Colon (tissue), 2 donors: ENCODE measurements at regions not wholly inside any gene's neighbourhood (a gene's known extent, or its start where the extent isn't known, plus 50 kb on each side); places are given as distances from the start of the nearest gene placed in this dataset.

ENCODE experiments used
- FAIRE-seq: peaks from 2 replicates; lab custom pipeline; 2012; peaks lifted over from hg19 to GRCh38; lab: Jason Lieb, UNC
- donor health status: control.
- donor health status: control.

- no peak for FAIRE-seq
Observed at GRCh38 chr21:28342212-28342810, 650.4 kb downstream of the LTN1 start.

- no peak for FAIRE-seq
Observed at GRCh38 chr21:28339403-28339802, 653.3 kb downstream of the LTN1 start.

- FAIRE-seq, result no peak
Observed at GRCh38 chr21:28338701-28339305, 653.9 kb downstream of the LTN1 start.

- no peak for FAIRE-seq
Observed at GRCh38 chr21:28337315-28337714, 655.4 kb downstream of the LTN1 start.

- no peak for FAIRE-seq
Observed at GRCh38 chr21:28336314-28336713, 656.4 kb downstream of the LTN1 start.

GRCh38 chr21:28334407-28334806 is 658.3 kb downstream of the LTN1 start:
- no peak for FAIRE-seq

- FAIRE-seq, result no peak
Observed at GRCh38 chr21:28333578-28334075, 659.0 kb downstream of the LTN1 start.

GRCh38 chr21:28332796-28333195 is 659.9 kb downstream of the LTN1 start:
- FAIRE-seq, result no peak

GRCh38 chr21:28325618-28326017 is 667.1 kb downstream of the LTN1 start:
- no peak for FAIRE-seq

- no peak for FAIRE-seq
Observed at GRCh38 chr21:28324690-28325089, 668.0 kb downstream of the LTN1 start.

- no peak for FAIRE-seq
Observed at GRCh38 chr21:28317177-28317950, 675.3 kb downstream of the LTN1 start.

- FAIRE-seq, result no peak
Observed at GRCh38 chr21:28311411-28312190, 681.1 kb downstream of the LTN1 start.

- no peak for FAIRE-seq
Observed at GRCh38 chr21:28310711-28311110, 682.0 kb downstream of the LTN1 start.

- no peak for FAIRE-seq
Observed at GRCh38 chr21:28310171-28310685, 682.4 kb downstream of the LTN1 start.

GRCh38 chr21:28309596-28309995 is 683.1 kb downstream of the LTN1 start:
- no peak for FAIRE-seq

- FAIRE-seq, result no peak
Observed at GRCh38 chr21:28308516-28308915, 684.2 kb downstream of the LTN1 start.

GRCh38 chr21:28299946-28300345 is 692.7 kb downstream of the LTN1 start:
- no peak for FAIRE-seq

- no peak for FAIRE-seq
Observed at GRCh38 chr21:28298251-28298672, 694.4 kb downstream of the LTN1 start.

GRCh38 chr21:28294051-28294450 is 698.6 kb downstream of the LTN1 start:
- no peak for FAIRE-seq

- no peak for FAIRE-seq
Observed at GRCh38 chr21:28283641-28284490, 708.8 kb downstream of the LTN1 start.

GRCh38 chr21:28282833-28283232 is 709.8 kb downstream of the LTN1 start:
- no peak for FAIRE-seq
